ENCODE measurements at regions not wholly inside any gene's neighbourhood (a gene's known extent, or its start where the extent isn't known, plus 50 kb on each side); places are given as distances from the start of the nearest gene placed in this dataset.

DNA sequence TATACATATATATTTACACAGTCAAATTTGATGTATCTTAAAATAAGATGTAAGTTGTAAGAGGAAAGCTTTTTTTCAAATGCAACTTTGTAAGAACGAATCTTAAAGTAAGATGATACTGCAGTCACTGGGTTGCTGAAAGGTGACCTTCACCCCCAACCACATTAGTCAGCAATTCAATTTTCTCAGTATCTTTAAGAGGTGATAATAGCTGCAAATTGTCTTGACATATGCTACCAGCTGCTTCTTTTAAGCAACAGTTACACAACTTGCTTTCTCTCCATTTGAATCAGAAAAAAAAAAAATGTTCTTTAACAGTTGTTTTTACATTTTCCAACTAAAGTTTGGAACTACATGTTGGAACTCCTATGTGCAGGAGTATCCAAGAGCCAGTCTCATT, 246.6 kb upstream of the CCNG1 start:
- DNase-seq (ENCODE audit: low read depth), result no peak
- no peak overlapping the region for H3K4me3 ChIP-seq (ENCODE audit: low read length)

GRCh38 chr5:163193886-163194285, 243.5 kb upstream of the CCNG1 start:
- TF ChIP-seq, protein P1, sequence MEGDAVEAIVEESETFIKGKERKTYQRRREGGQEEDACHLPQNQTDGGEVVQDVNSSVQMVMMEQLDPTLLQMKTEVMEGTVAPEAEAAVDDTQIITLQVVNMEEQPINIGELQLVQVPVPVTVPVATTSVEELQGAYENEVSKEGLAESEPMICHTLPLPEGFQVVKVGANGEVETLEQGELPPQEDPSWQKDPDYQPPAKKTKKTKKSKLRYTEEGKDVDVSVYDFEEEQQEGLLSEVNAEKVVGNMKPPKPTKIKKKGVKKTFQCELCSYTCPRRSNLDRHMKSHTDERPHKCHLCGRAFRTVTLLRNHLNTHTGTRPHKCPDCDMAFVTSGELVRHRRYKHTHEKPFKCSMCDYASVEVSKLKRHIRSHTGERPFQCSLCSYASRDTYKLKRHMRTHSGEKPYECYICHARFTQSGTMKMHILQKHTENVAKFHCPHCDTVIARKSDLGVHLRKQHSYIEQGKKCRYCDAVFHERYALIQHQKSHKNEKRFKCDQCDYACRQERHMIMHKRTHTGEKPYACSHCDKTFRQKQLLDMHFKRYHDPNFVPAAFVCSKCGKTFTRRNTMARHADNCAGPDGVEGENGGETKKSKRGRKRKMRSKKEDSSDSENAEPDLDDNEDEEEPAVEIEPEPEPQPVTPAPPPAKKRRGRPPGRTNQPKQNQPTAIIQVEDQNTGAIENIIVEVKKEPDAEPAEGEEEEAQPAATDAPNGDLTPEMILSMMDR (conservative IDR thresholded peaks at IDR 0.05; ENCODE audit: low read depth, low read length), result no peak
- H3K4me3 ChIP-seq (ENCODE audit: low read length), result no peak overlapping the region
- DNase-seq (ENCODE audit: low read depth), result no peak

More for the DNA sequence above, 246.6 kb upstream of the CCNG1 start:
- TF ChIP-seq, protein P1 (conservative IDR thresholded peaks at IDR 0.05; ENCODE audit: low read depth, low read length), result no peak

- H3K4me3 ChIP-seq (ENCODE audit: low read length), result no peak overlapping the region
- TF ChIP-seq, protein P1 (conservative IDR thresholded peaks at IDR 0.05; ENCODE audit: low read depth, low read length), result no peak
Measured at GRCh38 chr5:163205645-163206044, 231.8 kb upstream of the CCNG1 start.

DNA sequence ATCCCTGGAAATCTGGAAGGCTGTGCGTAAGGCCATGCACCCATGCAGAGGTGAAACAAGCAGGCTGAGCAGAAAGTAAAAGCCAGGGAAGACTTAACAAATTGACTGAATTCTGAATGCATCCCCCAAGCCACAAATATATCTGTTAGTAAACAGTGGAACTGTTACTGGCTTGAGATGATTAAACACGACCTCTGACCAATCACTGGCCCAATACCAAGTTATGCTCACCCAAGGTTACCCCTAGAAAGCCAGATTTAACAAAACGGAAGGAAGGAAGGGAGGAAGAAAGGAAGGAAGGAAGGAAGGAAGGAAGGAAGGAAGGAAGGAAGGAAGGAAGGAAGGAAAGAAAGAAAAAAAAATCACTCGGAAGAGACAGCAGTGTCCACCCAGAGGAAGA, 215.8 kb upstream of the CCNG1 start:
- no peak for DNase-seq (ENCODE audit: low read depth)
- no peak overlapping the region for H3K4me3 ChIP-seq (ENCODE audit: low read length)
- TF ChIP-seq, protein P1 (conservative IDR thresholded peaks at IDR 0.05; ENCODE audit: low read depth, low read length), result no peak

More at GRCh38 chr5:163205645-163206044, 231.8 kb upstream of the CCNG1 start:
- DNase-seq (ENCODE audit: low read depth), result no peak

GRCh38 chr5:163222982-163223381, 214.4 kb upstream of the CCNG1 start:
- TF ChIP-seq, protein P1 (conservative IDR thresholded peaks at IDR 0.05; ENCODE audit: low read depth, low read length), result no peak
- H3K4me3 ChIP-seq (ENCODE audit: low read length), result no peak overlapping the region
- DNase-seq (ENCODE audit: low read depth), result no peak

- H3K4me3 ChIP-seq (ENCODE audit: low read length), result no peak overlapping the region
- DNase-seq (ENCODE audit: low read depth), result no peak
- TF ChIP-seq, protein P1 (conservative IDR thresholded peaks at IDR 0.05; ENCODE audit: low read depth, low read length), result no peak
Measured at GRCh38 chr5:163244445-163244987, 192.9 kb upstream of the CCNG1 start.

GRCh38 chr5:163245584-163245983, 191.8 kb upstream of the CCNG1 start:
- H3K4me3 ChIP-seq (ENCODE audit: low read length), result no peak overlapping the region
- TF ChIP-seq, protein P1 (conservative IDR thresholded peaks at IDR 0.05; ENCODE audit: low read depth, low read length), result no peak
- DNase-seq (ENCODE audit: low read depth), result no peak
